H1 (cell line): ENCODE measurements at regions not wholly inside any gene's neighbourhood (a gene's known extent, or its start where the extent isn't known, plus 50 kb on each side); places are given as distances from the start of the nearest gene placed in this dataset.

Experiments used
- CTCF ChIA-PET: fragments of 300-600 bp; sonication (Branson Sonifier 250); formaldehyde crosslinking; loops from one replicate; lab custom pipeline; 2021; ENCODE audit not compliant: partially characterized antibody; lab: Charles Lee
- POLR2A ChIA-PET: fragments of 300-600 bp; sonication (Branson Sonifier 250); formaldehyde crosslinking; loops from one replicate; lab custom pipeline; 2021; ENCODE audit warnings: inconsistent platforms; ENCODE audit not compliant: partially characterized antibody; lab: Charles Lee
- DNase-seq, 2 experiments: peaks; one replicate each; pipeline versions ENCODE4 v3.0.0 to v3.0.0-alpha.2; 2010 to 2022; ENCODE audit warnings: low spot score in 2 of 2, low read depth in 1 of 2, mixed read lengths in 1 of 2
- FAIRE-seq: peaks from 2 replicates; lab custom pipeline; 2011; peaks lifted over from hg19 to GRCh38; lab: Jason Lieb, UNC
- H2AFZ ChIP-seq: 2 replicates; pipeline ENCODE4 v1.8.1; 2012; ENCODE audit warnings: low read length, inconsistent platforms
- H2AK5ac ChIP-seq: 2 replicates; pipeline ENCODE4 v1.6.1; 2013; ENCODE audit warnings: low read depth, low read length
- H2BK120ac ChIP-seq: replicated peaks from 2 replicates; pipeline ENCODE3; 2013; ENCODE audit warnings: low read depth, low read length, inconsistent platforms
- H2BK12ac ChIP-seq: 2 replicates; pipeline ENCODE4 v1.6.1; 2013; ENCODE audit warnings: low read depth, low read length
- H2BK15ac ChIP-seq: 2 replicates; pipeline ENCODE4 v1.6.1; 2013; ENCODE audit warnings: low read length
- H2BK20ac ChIP-seq: 2 replicates; pipeline ENCODE4 v1.6.1; 2013; ENCODE audit warnings: low read length
- H2BK5ac ChIP-seq: 2 replicates; pipeline ENCODE4 v1.6.1; 2013; ENCODE audit warnings: low read depth, low read length
- H3K14ac ChIP-seq: 2 replicates; pipeline ENCODE4 v1.6.1; 2013; ENCODE audit warnings: inconsistent platforms; ENCODE audit not compliant: insufficient read length
- H3K18ac ChIP-seq: 2 replicates; pipeline ENCODE4 v1.6.1; 2013; ENCODE audit warnings: low read length; ENCODE audit errors: extremely low read depth
- H3K23ac ChIP-seq: 2 replicates; pipeline ENCODE4 v1.6.1; 2013; ENCODE audit warnings: inconsistent platforms; ENCODE audit not compliant: insufficient read length
- H3K23me2 ChIP-seq: 2 replicates; pipeline ENCODE4 v1.6.1; 2013; ENCODE audit warnings: low read depth, low read length
- H3K27ac ChIP-seq: 2 replicates; pipeline ENCODE4 v1.6.1; 2011; ENCODE audit warnings: low read depth, low read length, inconsistent platforms
- H3K27me3 ChIP-seq, 4 experiments: replicated peaks in 1 of 4; 1 replicate in 1 of 4; 2 replicates in 3 of 4; pipeline versions ENCODE4 v1.6.1 to v1.8.1; 2011 to 2013; ENCODE audit warnings: low read length in 3 of 4, mild to moderate bottlenecking in 3 of 4, inconsistent platforms in 2 of 4, mixed read lengths in 2 of 4, moderate library complexity in 1 of 4; ENCODE audit not compliant: control insufficient read depth in 3 of 4, insufficient read depth in 3 of 4; ENCODE audit errors: extremely low read depth in 1 of 4
- H3K36me3 ChIP-seq, 4 experiments: 2 replicates each; pipeline versions ENCODE4 v1.6.1 to v1.8.1; 2011 to 2013; ENCODE audit warnings: mild to moderate bottlenecking in 4 of 4, low read length in 3 of 4, moderate library complexity in 2 of 4, control low read depth in 1 of 4, inconsistent platforms in 1 of 4; ENCODE audit not compliant: insufficient read depth in 4 of 4, control insufficient read depth in 2 of 4
- H3K4ac ChIP-seq: replicated peaks from 2 replicates; pipeline ENCODE3; 2013; ENCODE audit warnings: low read length, low read depth, mixed read lengths, inconsistent platforms; ENCODE audit not compliant: insufficient read length
- H3K4me1 ChIP-seq, 4 experiments: replicated peaks in 1 of 4; 1 replicate in 1 of 4; 2 replicates in 3 of 4; pipeline versions ENCODE4 v1.6.1 to v1.8.1; 2011 to 2013; ENCODE audit warnings: low read length in 3 of 4, inconsistent platforms in 2 of 4, mixed read lengths in 1 of 4; ENCODE audit not compliant: insufficient read depth in 4 of 4, control insufficient read depth in 3 of 4
- H3K4me2 ChIP-seq, 2 experiments: 2 replicates each; pipeline versions ENCODE4 v1.6.1 to v1.8.1; 2011 to 2013; ENCODE audit warnings: low read depth in 2 of 2, low read length in 2 of 2, control low read depth in 1 of 2, inconsistent platforms in 1 of 2, mild to moderate bottlenecking in 1 of 2; ENCODE audit not compliant: insufficient read depth in 1 of 2
- H3K4me3 ChIP-seq, 4 experiments: fragments of 200-600, 300-600 bp in 1 of 4; sonication (generic), shearing (Covaris generic), sonication (Bioruptor Twin) in 1 of 4; 2 replicates each; pipeline versions ENCODE4 v1.5.1 to v1.8.1; 2011 to 2016; ENCODE audit warnings: low read length in 4 of 4, low read depth in 3 of 4, control low read depth in 2 of 4, inconsistent platforms in 2 of 4, mild to moderate bottlenecking in 2 of 4, mixed read lengths in 1 of 4, moderate library complexity in 1 of 4; ENCODE audit not compliant: insufficient read depth in 2 of 4; ENCODE audit errors: extremely low read depth in 1 of 4
- H3K56ac ChIP-seq: replicated peaks from 2 replicates; pipeline ENCODE3; 2013; ENCODE audit warnings: low read depth, mild to moderate bottlenecking, mixed read lengths, low read length, inconsistent platforms; ENCODE audit not compliant: insufficient read length
- H3K79me1 ChIP-seq: 2 replicates; pipeline ENCODE4 v1.6.1; 2013; ENCODE audit warnings: low read depth, low read length, control low read depth
- H3K79me2 ChIP-seq, 2 experiments: 2 replicates each; pipeline versions ENCODE4 v1.6.1 to v1.8.1; 2012 to 2013; ENCODE audit warnings: low read length in 2 of 2, mild to moderate bottlenecking in 2 of 2, inconsistent platforms in 1 of 2; ENCODE audit not compliant: insufficient read depth in 2 of 2, control insufficient read depth in 1 of 2
- H3K9ac ChIP-seq, 4 experiments: replicated peaks in 1 of 4; 1 replicate in 1 of 4; 2 replicates in 3 of 4; pipeline versions ENCODE4 v1.6.1 to v1.8.1; 2011 to 2013; ENCODE audit warnings: low read depth in 3 of 4, low read length in 3 of 4, control low read depth in 2 of 4, mild to moderate bottlenecking in 2 of 4, moderate library complexity in 2 of 4, inconsistent platforms in 1 of 4; ENCODE audit errors: extremely low read depth in 1 of 4
- H3K9me3 ChIP-seq, 2 experiments: 2 replicates each; pipeline versions ENCODE4 v1.6.1 to v1.8.1; 2012 to 2013; ENCODE audit warnings: mild to moderate bottlenecking in 2 of 2, moderate library complexity in 2 of 2, control low read depth in 1 of 2, inconsistent platforms in 1 of 2, low read depth in 1 of 2, low read length in 1 of 2, mixed read lengths in 1 of 2; ENCODE audit not compliant: insufficient read depth in 2 of 2
- H4K20me1 ChIP-seq, 2 experiments: replicated peaks in 1 of 2; 2 replicates each; pipeline versions ENCODE3 to v1.8.1; 2011 to 2013; ENCODE audit warnings: inconsistent platforms in 2 of 2, low read length in 2 of 2, mild to moderate bottlenecking in 1 of 2; ENCODE audit not compliant: insufficient read depth in 2 of 2, control insufficient read depth in 1 of 2
- H4K5ac ChIP-seq: 2 replicates; pipeline ENCODE4 v1.6.1; 2013; ENCODE audit warnings: low read length, low read depth, mixed read lengths, inconsistent platforms; ENCODE audit not compliant: insufficient read length
- H4K8ac ChIP-seq: 2 replicates; pipeline ENCODE4 v1.8.0; 2013; ENCODE audit warnings: mild to moderate bottlenecking, moderate library complexity, low read length, inconsistent platforms; ENCODE audit not compliant: insufficient read depth; ENCODE audit errors: extremely low read depth
- H4K91ac ChIP-seq: replicated peaks from 2 replicates; pipeline ENCODE3; 2013; ENCODE audit warnings: low read length, mixed read lengths, inconsistent platforms; ENCODE audit not compliant: insufficient read length
- HDAC6 ChIP-seq: IDR thresholded peaks from one replicate; pipeline ENCODE4 v1.7.1; 2012; ENCODE audit warnings: low read depth, mild to moderate bottlenecking, inconsistent platforms, low read length, moderate library complexity
- SUZ12 ChIP-seq: fragments of 200-600 bp; sonication (generic); IDR thresholded peaks from 2 replicates; pipeline ENCODE4 v1.6.1; 2012; ENCODE audit warnings: mild to moderate bottlenecking, inconsistent platforms, low read length, moderate library complexity, mixed read lengths
- WGBS, 2 experiments: shearing (Covaris generic) in 1 of 2; methylation state at CpG; one replicate each; pipeline versions ENCODE4 v1.1.6 to v1.1.7; 2013 to 2015; ENCODE audit warnings: low lambda C conversion rate in 2 of 2, mixed read lengths in 2 of 2, inconsistent platforms in 1 of 2, low coverage in 1 of 2, missing lambda C conversion rate in 1 of 2; ENCODE audit not compliant: insufficient replicate concordance in 2 of 2, insufficient coverage in 1 of 2, insufficient read length in 1 of 2; ENCODE audit errors: extremely low coverage in 1 of 2, missing lambda C conversion rate in 1 of 2; 5-methylcytosine and 5-hydroxymethylcytosine counted together

GRCh38 chr18:64248836-64249235 lies 99.9 kb upstream of the LINC00305 start:
- no peak for TF ChIP-seq SUZ12
- TF ChIP-seq HDAC6 = no peak
- no peak for FAIRE-seq

More at GRCh38 chr18:64248836-64249235, 99.9 kb upstream of the LINC00305 start:
- Histone ChIP-seq H2BK120ac (no peak overlapping the region), H2BK12ac (no peak overlapping the region), H3K23me2 (no peaks in the 10 kb centered on the region; the same call in 1 of the 2 replicates), H3K56ac (no peak overlapping the region), H2BK5ac (no peak overlapping the region), H3K27ac (no peak overlapping the region), H2AK5ac (no peak overlapping the region), H3K18ac (no peak overlapping the region), H4K20me1 (no peaks in the 10 kb centered on the region), H2BK15ac (no peak overlapping the region), H3K79me2 (no peaks in the 10 kb centered on the region), H3K36me3 (no peaks in the 10 kb centered on the region), H3K4me2 (no peak overlapping the region), H4K5ac (no peak overlapping the region), H4K91ac (no peak overlapping the region), H2BK20ac (no peak overlapping the region), H3K4ac (no peak overlapping the region), H3K4me3 (no peak overlapping the region), H3K27me3 (no peaks in the 10 kb centered on the region; a peak in 1 of 7 replicates), H3K9me3 (no peaks in the 10 kb centered on the region), H3K79me1 (no peaks in the 10 kb centered on the region), H2AFZ (no peak overlapping the region), H4K8ac (no peak overlapping the region), H3K23ac (no peak overlapping the region), H3K14ac (no peak overlapping the region), H3K9ac (no peak overlapping the region), H3K4me1 (no peaks in the 10 kb centered on the region)
- DNase-seq = no peak
- ChIA-PET CTCF (no interaction called here), POLR2A (no interaction called here)
- WGBS, 2 experiments = 85% methylated on average over 8 of the region's 8 CpGs; no CpG with 5 or more reads in 1 of the 2 experiments
